Spleen (tissue), 11 donors: ENCODE measurements at regions not wholly inside any gene's neighbourhood (a gene's known extent, or its start where the extent isn't known, plus 50 kb on each side); places are given as distances from the start of the nearest gene placed in this dataset.

Experiments used
- DNase-seq: peaks from one replicate; pipeline ENCODE4 v3.0.0-alpha.2; 2020
- H3K27ac ChIP-seq, 8 donors: fragments of 200-600 bp; sonication (generic) in 7 of 8; 1 replicate in 4 of 8; 2 replicates in 4 of 8; pipeline versions ENCODE4 v1.5.0 to v1.8.0; 2016 to 2021; ENCODE audit warnings: inconsistent platforms in 4 of 8, mild to moderate bottlenecking in 4 of 8, moderate library complexity in 1 of 8
- H3K27me3 ChIP-seq, 7 donors: fragments of 200-600 bp; sonication (generic) in 6 of 7; replicated peaks in 1 of 7; 1 replicate in 4 of 7; 2 replicates in 3 of 7; pipeline versions ENCODE4 v1.5.0 to v1.8.0; 2016 to 2021; ENCODE audit warnings: inconsistent platforms in 3 of 7, mild to moderate bottlenecking in 1 of 7
- H3K36me3 ChIP-seq, 6 donors: fragments of 200-600 bp; sonication (generic) in 5 of 6; 1 replicate in 4 of 6; 2 replicates in 2 of 6; pipeline versions ENCODE4 v1.5.0 to v1.8.0; 2016 to 2021; ENCODE audit warnings: inconsistent platforms in 2 of 6
- H3K4me1 ChIP-seq, 6 donors: fragments of 200-600 bp; sonication (generic) in 5 of 6; 1 replicate in 3 of 6; 2 replicates in 3 of 6; pipeline versions ENCODE4 v1.5.0 to v1.8.0; 2016 to 2021; ENCODE audit warnings: inconsistent platforms in 3 of 6
- H3K4me3 ChIP-seq, 8 donors: fragments of 200-600 bp; sonication (generic) in 7 of 8; 1 replicate in 4 of 8; 2 replicates in 4 of 8; pipeline versions ENCODE4 v1.5.0 to v1.8.0; 2016 to 2021; ENCODE audit warnings: inconsistent platforms in 4 of 8, mild to moderate bottlenecking in 4 of 8, moderate library complexity in 2 of 8
- H3K9me3 ChIP-seq, 8 donors: fragments of 200-600 bp; sonication (generic) in 7 of 8; 1 replicate in 4 of 8; 2 replicates in 4 of 8; pipeline versions ENCODE4 v1.5.0 to v1.8.0; 2016 to 2021; ENCODE audit warnings: inconsistent platforms in 4 of 8
- CTCF ChIP-seq, 11 experiments: fragments of 200-600 bp in 7 of 11; fragments of 450-650 bp in 4 of 11; sonication (generic) in 4 of 11; IDR thresholded peaks in 8 of 11; conservative IDR thresholded peaks in 3 of 11; 1 replicate in 7 of 11; 2 replicates in 4 of 11; pipeline versions ENCODE4 v1.4.0 to v1.8.0; 2016 to 2021; ENCODE audit warnings: antibody characterized with exemption in 11 of 11, inconsistent platforms in 4 of 11, mild to moderate bottlenecking in 1 of 11
- POLR2A ChIP-seq, 3 donors: fragments of 450-650 bp; IDR thresholded peaks; one replicate each; pipeline ENCODE4 v1.5.1; 2017; ENCODE audit warnings: antibody characterized with exemption in 3 of 3, mild to moderate bottlenecking in 1 of 3
- POLR2AphosphoS5 ChIP-seq, 3 donors: sonication (generic); formaldehyde crosslinking; IDR thresholded peaks; one replicate each; pipeline ENCODE4 v1.5.1; 2017; ENCODE audit warnings: antibody characterized with exemption in 3 of 3
- WGBS, 5 donors: extraction: QIAGEN DNeasy Blood & Tissue Kit in 3 of 5; methylation state at CpG; one replicate each; pipeline versions ENCODE4 v1.1.5 to v1.1.7; 2013 to 2018; 5-methylcytosine and 5-hydroxymethylcytosine counted together
- intact Hi-C: fragments of 100-400 bp; cut with DNase I; formaldehyde crosslinking; loops from one replicate; pipeline ENCODE4 v1.15.0; 2023; ENCODE audit warnings: low total_unique reads
- donor health status: healthy with polysubstance abuse.
- donor health status: DM: no; HTN: no; CAD: no; lungs with moderate emphysema.
- donor health status: DM: no; HTN: no; CAD: no.
- donor health status: Bipolar disorder and iron deficiency.
- donor health status: healthy.
- donor health status: DM: no; HTN: no; CAD: no.
- donor health status: DM: yes; HTN: yes; CAD: no.

- no peaks in the 10 kb centered on the region for H3K9me3 ChIP-seq
- TF ChIP-seq POLR2AphosphoS5 (IDR thresholded peaks at IDR 0.05) (no peak), POLR2A (IDR thresholded peaks at IDR 0.05) (no peak), CTCF (IDR thresholded peaks at IDR 0.05 in 8 of 11, conservative IDR thresholded peaks at IDR 0.05 in 3 of 11) (no peak)
- H3K4me1 ChIP-seq: no peaks in the 10 kb centered on the region
- no peak overlapping the region for H3K27ac ChIP-seq
- H3K4me3 ChIP-seq: no peak overlapping the region
- peaks cover 0 to 7% (median 0%) of the 10 kb centered on the region in 7 donors for H3K27me3 ChIP-seq
- 84 to 94% (median 92%) methylated on average over 33 to 38 of the region's 38 CpGs for WGBS, 5 donors
- intact Hi-C loops: no loop called here
- H3K36me3 ChIP-seq: no peaks in the 10 kb centered on the region
- no peak for DNase-seq
Observed at GRCh38 chr11:92866679-92867282, 102.7 kb upstream of the MTNR1B start.

DNA sequence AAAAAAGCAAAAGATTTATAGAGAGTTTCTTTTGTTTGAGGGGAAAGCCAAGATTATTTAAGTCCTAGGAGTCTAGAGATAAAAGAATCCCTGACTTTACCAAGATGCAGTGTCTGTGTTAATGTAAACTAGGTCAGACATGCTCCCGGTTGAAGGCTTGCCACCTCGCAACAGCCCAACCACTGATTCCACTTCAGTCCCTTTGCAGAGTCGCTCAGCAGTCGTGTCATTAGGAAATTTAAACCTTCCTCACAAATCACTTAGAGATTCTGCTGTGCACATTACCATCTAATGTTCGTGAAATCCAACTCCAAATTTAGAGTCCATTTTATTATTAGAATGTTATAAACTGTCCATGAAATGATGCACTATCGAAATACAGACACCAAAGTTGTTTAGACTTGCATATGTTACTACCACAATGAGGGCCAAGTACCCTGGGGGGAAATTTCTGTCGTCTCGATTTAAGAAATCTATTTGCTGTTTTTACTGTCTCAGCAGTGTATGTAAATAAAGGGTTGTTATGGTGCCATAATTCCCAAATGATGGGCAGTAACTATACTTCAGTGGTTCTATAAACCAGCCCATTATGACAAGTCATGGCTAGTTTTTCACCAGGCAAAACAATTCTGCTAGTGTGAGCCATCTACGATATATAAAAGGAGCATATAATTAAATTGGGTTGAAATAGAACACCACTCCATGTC is 101.4 kb upstream of the MTNR1B start:
- H3K9me3 ChIP-seq: no peaks in the 10 kb centered on the region
- H3K4me1 ChIP-seq: no peaks in the 10 kb centered on the region
- TF ChIP-seq POLR2AphosphoS5 (IDR thresholded peaks at IDR 0.05): no peak
- intact Hi-C loops: no loop called here
- H3K27ac ChIP-seq: no peak overlapping the region
- no peaks in the 10 kb centered on the region for H3K36me3 ChIP-seq
- WGBS, 5 donors: 83 to 92% (median 87%) methylated on average over 9 of the region's 9 CpGs
- no peak overlapping the region for H3K4me3 ChIP-seq
- H3K27me3 ChIP-seq: peaks cover 0 to 7% (median 0%) of the 10 kb centered on the region in 7 donors
- no peak for DNase-seq

DNA sequence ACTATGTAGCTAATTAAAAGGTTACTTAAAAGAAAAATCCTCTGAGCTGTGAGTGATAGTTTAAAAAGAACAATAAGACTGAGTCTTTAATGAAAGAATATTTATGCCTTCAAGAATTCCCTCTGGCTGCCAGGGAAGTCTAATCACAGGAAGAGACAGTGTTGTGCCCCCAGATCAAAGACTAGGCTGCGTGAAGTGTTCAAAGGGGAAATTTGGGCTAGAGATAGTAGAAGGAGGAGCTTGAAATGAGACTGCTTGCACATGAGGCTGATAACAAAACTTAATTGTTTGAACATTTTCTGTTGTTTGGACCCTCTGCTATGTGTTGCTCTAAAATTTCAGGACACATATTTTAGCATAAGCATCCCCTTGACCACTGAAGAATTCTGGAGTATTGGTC is 99.7 kb upstream of the MTNR1B start:
- no peak overlapping the region for H3K27ac ChIP-seq
- DNase-seq: no peak
- TF ChIP-seq POLR2AphosphoS5 (IDR thresholded peaks at IDR 0.05) (no peak), POLR2A (IDR thresholded peaks at IDR 0.05) (no peak), CTCF (IDR thresholded peaks at IDR 0.05 in 8 of 11, conservative IDR thresholded peaks at IDR 0.05 in 3 of 11) (no peak)
- H3K36me3 ChIP-seq: no peaks in the 10 kb centered on the region
- H3K9me3 ChIP-seq: no peaks in the 10 kb centered on the region
- H3K27me3 ChIP-seq: peaks cover 0 to 7% (median 0%) of the 10 kb centered on the region in 7 donors
- 29 to 51% (median 34%) methylated on average over 1 of the region's 1 CpG for WGBS, 5 donors
- no peak overlapping the region for H3K4me3 ChIP-seq
- intact Hi-C loops: no loop called here
- no peaks in the 10 kb centered on the region for H3K4me1 ChIP-seq

GRCh38 chr11:92870196-92870832 is 99.1 kb upstream of the MTNR1B start:
- H3K27me3 ChIP-seq: peaks cover 0 to 7% (median 0%) of the 10 kb centered on the region in 7 donors
- H3K4me1 ChIP-seq: no peaks in the 10 kb centered on the region
- H3K36me3 ChIP-seq: no peaks in the 10 kb centered on the region
- intact Hi-C loops: no loop called here
- H3K4me3 ChIP-seq: no peak overlapping the region
- H3K9me3 ChIP-seq: no peaks in the 10 kb centered on the region
- TF ChIP-seq POLR2A (IDR thresholded peaks at IDR 0.05): no peak
- no peak for TF ChIP-seq POLR2AphosphoS5 (IDR thresholded peaks at IDR 0.05)
- no peak for TF ChIP-seq CTCF (IDR thresholded peaks at IDR 0.05 in 8 of 11, conservative IDR thresholded peaks at IDR 0.05 in 3 of 11)
- no peak overlapping the region for H3K27ac ChIP-seq
- 84 to 93% (median 87%) methylated on average over 4 of the region's 4 CpGs for WGBS, 5 donors
- DNase-seq: no peak
